GM11168 (cell line): ENCODE measurements at regions not wholly inside any gene's neighbourhood (a gene's known extent, or its start where the extent isn't known, plus 50 kb on each side); places are given as distances from the start of the nearest gene placed in this dataset.

Source experiments
- in situ Hi-C: fragments of 300-500 bp; cut with MboI; formaldehyde crosslinking; loops from one replicate; pipeline ENCODE4 v1.12.0; 2022; ENCODE audit warnings: low sequenced_read_pairs; ENCODE audit not compliant: unreplicated experiment

DNA sequence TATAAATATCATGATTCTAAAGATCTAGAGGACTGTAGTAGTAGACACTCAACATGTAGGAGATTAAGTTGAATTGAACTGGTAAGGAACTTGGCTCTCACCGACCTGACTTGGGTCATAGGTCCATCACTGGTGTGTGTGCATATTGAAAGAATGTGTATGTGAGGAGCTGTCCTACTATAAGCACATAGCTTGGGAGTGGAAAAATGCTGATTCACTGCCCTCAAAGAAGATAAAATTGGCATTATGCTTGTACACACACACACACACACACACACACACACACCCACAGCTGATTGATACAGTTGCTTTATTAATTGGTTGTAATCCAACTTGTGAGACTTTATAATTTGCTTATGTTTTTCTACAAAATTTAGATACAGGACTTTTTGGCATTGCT lies 411.0 kb upstream of the NR2F2 start:
- in situ Hi-C loops: no loop called here

DNA sequence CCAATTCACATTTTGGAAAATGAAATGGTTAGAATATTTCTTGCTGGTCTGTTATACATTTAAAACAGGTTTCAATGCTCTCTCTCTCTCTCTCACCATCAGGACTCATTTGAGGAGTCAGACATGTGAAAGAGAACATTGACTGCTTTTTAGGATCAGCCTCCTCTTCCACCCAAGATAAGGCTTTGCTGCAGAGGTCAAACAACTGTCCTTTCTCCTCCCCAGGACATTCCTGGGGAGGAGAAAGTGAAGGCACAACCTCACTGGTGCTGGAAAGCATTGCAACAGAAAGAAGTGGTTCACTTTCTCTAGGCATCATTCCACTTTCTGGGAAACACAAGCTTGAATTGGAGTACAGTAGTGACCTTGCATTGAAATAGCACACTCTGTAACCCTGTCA lies 409.1 kb upstream of the NR2F2 start:
- in situ Hi-C loops: no loop called here

DNA sequence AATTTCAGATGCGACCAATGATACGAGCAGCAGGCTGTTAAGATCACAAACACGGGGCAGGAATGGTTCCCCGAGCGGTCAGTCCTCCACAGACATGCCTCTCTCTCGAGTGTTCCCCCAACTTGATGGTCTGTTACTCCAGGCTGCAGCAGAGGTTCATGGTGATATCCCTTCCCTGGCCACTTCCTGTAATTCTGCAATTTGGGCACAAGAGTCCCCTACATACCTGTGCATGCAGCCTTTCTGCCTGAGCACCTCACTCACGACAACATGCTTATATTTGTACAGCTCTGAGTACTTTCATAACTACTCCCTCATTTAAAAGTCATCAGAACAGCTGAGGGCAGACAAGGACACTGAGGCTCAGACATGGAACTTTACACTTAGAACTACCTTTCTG lies 408.1 kb upstream of the NR2F2 start:
- in situ Hi-C loops: no loop called here

DNA sequence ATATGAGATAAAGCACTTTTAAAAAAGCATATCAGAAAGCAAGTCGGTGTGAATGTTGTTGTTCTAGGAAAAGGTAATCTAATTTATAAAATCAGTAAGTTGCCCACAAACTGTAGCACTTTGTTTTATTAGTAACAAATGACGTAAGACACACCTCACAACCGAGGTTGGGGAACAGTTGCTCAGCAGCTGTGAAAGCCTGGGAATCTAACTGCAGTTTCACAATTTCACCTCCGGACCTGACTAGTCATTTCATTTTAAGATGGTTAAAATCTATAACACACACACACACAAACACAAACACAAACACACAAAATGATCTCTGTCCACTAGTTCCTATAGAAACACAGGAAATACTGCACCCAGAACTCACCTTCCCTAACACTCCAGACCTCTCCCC lies 406.7 kb upstream of the NR2F2 start:
- in situ Hi-C loops: no loop called here

DNA sequence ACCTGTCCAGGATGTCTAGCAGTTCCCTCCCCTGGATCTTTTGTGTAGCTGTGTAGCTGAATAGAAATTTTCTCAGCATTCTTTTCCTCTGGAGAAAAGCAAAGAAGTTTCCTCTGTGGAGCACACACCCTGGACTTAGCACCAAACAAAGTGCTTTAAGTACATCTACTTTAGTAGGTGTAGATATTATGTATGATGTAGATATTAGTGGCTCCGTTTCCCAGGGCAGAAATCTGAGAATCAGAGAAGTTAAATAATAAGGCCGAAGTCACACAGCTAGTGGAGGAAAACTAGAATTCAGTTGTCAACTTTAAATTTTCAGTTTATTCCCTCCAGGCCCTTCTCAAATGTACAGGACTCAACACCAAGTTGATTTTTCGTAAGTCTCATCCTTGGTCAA lies 401.7 kb upstream of the NR2F2 start:
- in situ Hi-C loops: no loop called here

DNA sequence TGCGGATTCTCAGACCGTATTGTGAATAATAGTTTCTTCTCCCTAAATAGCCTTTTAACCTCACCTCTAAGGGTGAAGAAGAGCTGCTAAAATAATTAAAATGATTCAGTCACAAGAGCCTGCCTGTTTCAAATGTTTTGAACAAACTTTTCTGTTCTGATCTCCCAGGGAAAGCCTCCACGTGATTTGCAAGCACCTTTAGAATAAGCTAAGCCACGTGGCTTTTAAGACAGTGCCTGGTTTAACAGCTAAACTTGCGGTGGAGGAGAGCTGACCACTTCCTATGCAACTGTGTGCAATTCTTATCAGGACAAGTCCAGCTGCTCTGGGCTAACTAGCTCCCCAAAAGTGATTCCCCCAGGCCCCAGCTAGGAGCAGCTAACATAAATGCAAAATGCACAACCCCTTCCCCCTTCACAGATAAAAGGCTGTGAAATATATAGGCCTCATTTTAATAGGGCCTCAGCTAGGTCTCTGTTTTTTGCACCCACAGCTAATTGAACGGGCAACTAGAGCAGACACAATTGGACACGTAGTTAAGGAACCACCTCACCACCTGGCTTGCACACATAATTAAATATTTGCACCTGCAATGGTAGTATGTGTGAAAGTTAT lies 401.2 kb upstream of the NR2F2 start:
- in situ Hi-C loops: no loop called here

DNA sequence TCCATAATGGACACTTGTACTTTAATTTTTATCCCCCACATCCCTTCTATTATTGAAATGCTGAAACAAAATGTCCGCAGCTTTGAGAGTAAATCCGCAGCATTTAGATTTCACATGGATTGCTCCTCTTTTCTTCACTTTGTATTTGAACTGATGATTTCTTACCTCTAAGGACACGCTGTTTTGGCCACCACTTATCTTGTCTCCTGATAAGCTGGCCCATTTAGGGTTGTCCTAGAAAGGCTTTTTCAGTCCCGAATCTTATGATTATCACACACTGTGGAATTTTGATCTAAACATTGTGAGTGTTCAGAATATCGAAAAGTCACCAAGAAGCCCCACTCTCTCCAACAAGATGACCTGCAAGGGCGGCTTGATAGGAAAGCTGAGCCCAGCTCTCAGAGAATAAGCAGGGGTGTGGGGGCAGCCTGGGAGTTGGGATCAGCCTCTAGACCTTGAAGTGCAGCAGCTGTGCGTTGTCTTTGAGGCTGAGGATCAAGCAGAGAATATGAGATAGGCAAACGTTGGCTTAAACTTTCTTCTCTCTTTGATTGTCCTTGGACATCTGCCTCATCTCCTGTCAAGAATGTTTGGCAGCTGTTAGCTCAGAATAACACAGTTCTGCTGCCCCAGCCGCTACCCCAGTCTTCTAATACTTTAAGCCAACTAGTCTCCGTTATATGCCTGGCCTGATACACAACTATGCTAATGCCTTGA lies 399.7 kb upstream of the NR2F2 start:
- in situ Hi-C loops: no loop called here

DNA sequence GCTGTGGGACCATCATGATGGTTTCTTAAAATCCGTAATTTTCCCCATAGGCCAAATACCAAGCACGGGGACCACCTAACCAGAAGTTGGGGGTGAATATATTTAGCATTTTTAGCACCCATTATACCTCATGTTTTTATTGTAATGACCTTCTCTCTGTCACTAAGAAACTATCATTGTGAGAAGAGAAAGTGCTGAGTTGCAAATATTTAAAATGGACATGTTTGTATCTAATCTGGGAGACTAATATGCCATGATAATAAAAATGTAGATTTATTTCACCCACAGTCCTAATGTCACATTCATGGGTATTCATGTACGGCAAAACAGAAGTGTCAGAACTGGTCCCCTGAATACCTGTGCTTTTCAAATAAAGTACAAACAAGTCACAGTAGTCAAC lies 398.9 kb upstream of the NR2F2 start:
- in situ Hi-C loops: no loop called here

DNA sequence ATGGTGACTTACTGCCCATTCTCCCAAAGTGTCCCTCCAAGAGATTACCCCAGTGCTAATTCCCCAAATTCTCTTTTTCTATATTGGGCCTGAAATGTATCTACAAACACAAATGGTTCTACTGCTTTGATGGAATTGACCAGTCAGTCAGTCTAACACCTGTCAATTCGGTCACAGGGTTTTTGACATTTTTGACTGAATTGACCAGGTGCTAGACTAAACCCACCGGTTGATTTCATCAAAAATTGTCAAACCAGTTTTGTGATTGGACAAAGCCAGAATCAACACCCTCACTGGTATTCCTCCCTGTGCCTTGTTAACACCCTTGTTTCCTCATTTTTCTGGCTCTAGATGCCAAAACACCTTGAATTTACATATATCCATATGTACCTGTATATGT lies 398.4 kb upstream of the NR2F2 start:
- in situ Hi-C loops: no loop called here

DNA sequence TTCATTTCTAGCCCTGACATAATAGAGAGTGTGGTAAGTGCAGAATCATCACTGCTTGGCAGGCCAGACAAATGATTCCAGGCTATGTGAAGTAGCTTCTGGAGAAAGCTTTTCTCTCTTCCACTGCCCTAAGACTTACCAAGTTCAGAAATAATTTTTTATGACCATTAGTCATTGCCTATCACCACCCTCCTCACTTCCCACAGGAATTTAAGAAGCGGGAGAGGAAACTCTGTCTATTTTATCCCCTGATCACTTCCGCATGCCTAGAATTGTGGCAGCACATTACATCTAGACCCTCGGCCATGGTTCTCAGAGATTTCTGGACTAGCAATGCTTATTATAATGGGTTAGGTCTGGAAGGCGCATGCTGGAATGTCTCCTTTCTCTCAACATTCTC lies 397.8 kb upstream of the NR2F2 start:
- in situ Hi-C loops: no loop called here

DNA sequence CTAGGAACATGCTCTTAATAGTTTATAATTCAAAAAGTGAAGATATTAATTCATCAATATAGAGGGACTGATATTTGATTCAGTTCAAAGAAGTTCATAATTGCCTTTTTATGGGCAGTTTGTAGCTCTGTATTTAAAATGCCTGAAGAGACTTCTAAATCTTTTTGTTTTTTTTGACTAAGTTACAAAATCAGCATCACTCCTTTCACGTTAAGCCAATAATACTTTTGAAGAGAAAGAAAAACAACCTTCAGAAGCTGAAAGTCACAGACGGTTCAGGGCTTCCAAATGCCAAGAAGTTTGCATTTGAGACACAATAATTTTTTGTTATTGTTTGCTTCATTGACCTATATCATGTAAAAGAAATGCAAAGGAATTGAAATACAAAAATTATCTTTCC lies 394.6 kb upstream of the NR2F2 start:
- in situ Hi-C loops: no loop called here

DNA sequence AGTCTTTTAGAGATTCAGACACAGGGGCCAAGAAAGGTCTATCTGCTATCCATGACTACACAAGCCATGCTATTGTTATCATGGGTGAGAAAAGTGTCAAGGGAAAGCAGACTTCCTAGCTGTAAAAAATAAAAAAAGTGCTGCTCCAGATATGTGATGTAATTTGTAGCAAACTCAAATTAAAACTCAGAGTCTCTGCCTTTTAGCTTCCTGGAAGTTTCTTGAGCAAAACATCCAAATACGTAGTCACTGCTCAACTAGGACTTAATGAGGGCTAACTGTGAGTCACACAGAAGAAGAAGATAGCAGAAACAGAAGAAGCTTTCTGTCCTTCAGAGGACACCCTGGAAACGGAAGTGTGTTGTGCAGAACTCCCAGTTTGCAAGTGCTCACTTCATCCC lies 393.4 kb upstream of the NR2F2 start:
- in situ Hi-C loops: no loop called here

DNA sequence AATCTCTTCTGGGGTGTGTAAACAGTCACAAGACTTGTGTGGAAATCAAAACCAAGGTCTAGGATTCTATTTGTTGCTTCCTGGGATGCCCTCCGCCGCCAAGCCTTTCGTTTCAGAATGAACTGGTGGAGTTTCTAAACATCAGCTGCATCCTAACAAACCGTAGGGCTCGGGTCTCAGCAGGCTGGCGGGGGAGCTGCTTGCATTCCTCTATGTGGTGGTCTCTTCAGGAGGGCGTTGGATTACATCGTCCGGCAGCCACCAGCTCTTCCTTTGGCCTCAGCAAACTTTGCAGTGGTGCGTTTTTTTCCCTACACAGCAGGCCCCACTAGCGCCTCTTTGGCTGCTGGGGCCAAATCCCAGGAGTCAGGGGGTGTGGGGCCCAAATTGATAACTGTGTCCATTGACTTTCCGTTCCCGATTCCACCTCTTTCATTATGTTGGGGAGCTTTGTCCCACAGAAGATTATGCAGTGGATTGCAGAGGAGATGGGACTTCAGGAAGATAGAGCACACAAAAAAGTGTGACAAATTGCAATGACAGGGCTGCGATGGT lies 390.0 kb upstream of the NR2F2 start:
- in situ Hi-C loops: no loop called here

DNA sequence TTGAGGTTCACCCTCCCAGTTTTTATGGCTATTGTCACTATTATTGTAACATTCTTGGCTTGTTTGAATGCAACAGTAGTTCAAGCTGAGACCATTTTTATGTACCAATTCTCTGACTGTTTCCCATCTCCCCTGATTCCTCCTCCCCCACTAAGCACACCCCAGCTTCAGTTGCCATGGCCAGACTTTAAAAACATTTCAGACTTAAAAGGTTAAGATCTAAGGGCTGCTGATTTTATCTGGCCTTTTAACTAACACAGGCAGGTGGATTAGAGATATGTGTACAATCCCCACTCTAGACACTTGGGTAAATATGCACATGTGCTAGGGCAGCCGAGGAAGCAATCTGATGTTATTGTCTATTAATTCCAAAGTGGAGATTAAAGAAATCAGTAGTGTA lies 386.3 kb upstream of the NR2F2 start:
- in situ Hi-C loops: no loop called here

DNA sequence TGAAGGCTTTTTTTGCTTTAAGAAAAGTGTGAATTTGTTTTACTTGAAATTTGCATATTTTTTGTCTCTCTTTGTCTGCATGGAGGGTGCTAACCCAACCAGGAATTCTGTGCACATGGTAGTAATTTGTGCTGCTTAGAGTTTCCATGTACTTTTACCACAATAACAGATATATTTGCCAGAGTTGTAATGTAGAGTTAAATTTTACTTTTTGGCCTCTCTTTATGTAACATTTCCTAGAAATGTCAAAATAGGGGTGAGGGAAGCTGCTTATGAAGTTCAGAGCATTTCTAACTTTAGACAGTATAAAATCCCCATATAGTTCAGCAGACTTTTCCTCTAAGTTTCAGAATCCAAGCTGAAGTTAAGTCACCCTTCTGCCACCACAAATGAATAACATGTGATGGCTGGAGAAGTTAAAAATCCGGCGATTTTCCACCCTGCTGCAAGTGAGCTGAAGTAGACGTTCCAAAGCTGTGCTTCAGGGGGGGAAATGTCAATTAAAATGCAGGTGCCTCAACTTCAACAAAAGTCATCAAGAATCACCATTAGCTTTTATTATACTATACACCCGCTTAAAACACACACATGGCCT lies 385.7 kb upstream of the NR2F2 start:
- in situ Hi-C loops: no loop called here

DNA sequence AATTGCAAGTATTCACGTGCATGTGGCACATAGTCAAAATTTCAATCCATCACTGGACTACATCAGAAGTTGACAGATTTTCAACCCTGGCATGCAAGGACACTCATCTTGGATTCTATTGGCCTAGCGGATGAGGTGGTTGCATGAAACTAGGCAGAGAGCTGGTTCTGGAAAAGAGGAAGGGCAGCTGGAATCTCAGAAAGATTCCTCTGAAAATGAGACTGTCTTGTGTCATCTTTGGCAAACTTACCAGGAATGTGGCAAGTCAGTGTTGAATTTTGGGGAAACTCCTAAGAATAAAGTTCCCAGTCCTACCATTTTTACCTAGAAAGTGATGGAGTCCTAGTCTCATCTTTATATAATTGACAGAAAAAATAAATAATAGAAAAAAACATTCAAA lies 384.3 kb upstream of the NR2F2 start:
- in situ Hi-C loops: no loop called here

DNA sequence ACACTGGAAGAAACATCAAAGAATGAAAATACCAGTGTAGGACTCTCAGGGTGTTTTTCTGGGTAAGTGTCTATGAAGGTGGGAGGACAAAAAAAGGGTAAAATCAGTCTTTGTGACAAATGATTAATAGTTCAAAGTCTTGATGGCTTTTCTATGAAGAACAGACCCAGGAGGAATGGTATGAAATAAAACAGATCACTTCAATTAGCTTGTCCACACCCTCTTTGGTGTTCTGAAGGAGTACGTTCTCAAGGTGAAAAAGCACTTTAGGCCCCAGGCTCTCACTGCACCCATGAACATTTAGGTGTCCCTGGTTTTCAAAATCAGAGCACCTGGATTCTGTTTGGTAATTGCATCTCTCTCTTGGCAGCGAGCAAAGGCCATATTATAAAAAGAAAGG lies 383.6 kb upstream of the NR2F2 start:
- in situ Hi-C loops: no loop called here

DNA sequence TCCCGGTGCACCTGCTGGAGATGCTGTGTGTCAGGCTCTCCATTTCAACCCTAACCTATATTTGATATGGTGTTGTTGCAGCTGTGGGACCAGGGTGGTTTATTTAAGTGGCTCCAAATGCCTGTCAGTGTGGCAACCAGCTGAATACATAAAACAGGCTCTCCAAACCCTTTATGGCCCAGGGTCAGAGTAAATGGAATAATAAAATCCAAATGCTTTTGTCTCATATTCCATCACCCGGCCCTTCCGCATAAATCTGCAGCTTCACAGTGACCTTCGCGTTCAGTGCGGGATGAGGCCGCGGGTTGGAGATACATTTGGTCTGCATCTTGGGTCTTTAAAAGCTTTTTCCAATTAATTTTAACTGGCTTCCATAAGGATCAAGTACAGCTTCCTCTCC lies 382.1 kb upstream of the NR2F2 start:
- in situ Hi-C loops: no loop called here

DNA sequence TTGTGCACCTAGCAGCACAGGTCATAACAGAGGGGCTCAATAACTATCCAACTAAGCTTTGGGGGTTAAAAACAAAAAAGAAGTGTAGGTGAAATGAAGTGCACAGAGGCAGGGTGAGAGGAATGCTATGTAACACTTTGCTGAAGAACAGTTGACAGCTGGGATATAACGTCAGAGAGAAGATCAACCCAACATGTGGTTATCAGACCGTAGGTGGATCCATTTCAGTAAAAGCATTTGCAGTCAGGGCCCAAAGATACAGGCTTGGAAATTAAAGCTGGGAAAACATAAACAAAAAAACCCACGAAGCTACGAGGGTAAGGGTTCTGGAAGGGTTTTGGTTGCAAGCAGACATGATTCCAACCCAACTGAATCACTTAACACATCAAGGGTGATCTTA lies 377.5 kb upstream of the NR2F2 start:
- in situ Hi-C loops: no loop called here

DNA sequence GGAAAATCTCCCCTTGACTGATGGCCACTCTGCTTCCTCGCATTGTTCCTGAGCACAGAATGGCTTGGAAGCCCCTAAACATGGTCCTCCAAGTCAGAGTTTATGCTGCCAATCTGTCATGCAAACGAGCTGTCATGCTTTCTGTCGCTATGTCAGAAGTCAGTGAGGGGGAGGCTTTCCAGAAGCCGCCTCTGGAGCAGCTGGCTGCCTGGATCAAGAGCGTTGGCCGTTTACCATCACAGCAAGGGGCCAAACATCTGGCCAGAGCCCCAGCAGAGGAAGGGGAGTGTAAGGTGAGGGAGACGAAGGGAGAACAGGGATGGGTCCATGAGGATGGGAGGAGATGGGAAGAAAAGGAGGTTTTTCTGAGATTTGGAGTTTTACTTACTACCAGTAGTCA lies 372.6 kb upstream of the NR2F2 start:
- in situ Hi-C loops: no loop called here

DNA sequence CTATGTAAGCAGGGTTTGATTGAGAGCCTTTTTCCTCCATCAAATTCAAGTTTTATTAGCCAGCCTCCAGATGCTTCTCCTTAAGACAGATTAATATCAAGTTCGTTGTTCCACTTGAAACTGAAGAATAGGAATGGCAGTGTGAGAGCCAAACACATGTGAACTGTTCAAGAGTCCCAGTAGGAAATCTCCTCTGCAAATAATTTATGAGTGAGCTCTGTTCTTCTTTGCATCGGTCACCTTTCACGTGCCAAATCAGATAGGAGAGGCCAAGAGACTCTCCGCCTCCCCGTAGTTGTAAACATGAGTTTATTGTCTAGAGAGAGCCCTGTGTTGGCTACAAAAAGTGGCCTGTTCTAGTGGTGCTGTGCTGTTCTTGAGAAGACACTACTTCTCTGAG lies 372.1 kb upstream of the NR2F2 start:
- in situ Hi-C loops: no loop called here

DNA sequence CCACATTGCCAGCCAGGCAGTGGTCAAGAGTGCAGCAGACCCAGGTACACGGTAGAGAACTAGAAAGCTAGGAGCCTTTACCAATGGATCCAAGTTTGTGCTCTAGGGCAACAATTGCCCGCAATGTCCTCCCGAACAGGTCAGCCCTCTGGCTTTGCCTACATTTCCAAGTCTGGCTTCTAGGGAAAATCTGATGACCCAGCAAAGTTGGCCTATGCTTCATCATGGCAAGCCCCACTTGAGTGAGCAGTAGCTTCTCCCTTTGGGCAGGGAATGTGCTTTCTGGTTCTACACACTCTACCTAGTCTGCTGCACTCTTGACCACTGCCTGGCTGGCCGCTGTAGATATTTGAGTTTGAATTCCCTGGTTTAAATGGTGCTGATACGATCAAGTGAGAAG lies 361.6 kb upstream of the NR2F2 start:
- in situ Hi-C loops: no loop called here
